Immature natural killer cell (primary cell): ENCODE measurements at regions not wholly inside any gene's neighbourhood (a gene's known extent, or its start where the extent isn't known, plus 50 kb on each side); places are given as distances from the start of the nearest gene placed in this dataset.
"Not testable (repeated sequence)": the region's sequence is repeated elsewhere in the genome, so short reads cannot be mapped to it uniquely, and the experiment has no call there.

Experiments
- DNase-seq, 3 donors: peaks; one replicate each; pipeline ENCODE4 v3.0.0; 2022; ENCODE audit warnings: mixed read lengths in 1 of 3
- H3K27ac Mint-ChIP-seq, 6 donors: one replicate each; pipeline ENCODE4 v1.8.0; 2020; ENCODE audit warnings: mixed read lengths in 6 of 6, mild to moderate bottlenecking in 5 of 6, inconsistent platforms in 4 of 6, moderate library complexity in 3 of 6
- H3K27me3 Mint-ChIP-seq, 3 donors: one replicate each; pipeline ENCODE4 v1.8.0; 2020 to 2021; ENCODE audit warnings: low read depth in 3 of 3, mild to moderate bottlenecking in 3 of 3, mixed read lengths in 3 of 3, moderate library complexity in 3 of 3, inconsistent platforms in 1 of 3
- H3K36me3 Mint-ChIP-seq, 3 donors: one replicate each; pipeline ENCODE4 v1.8.0; 2020; ENCODE audit warnings: mixed read lengths in 3 of 3, inconsistent platforms in 2 of 3, mild to moderate bottlenecking in 2 of 3
- H3K4me1 Mint-ChIP-seq, 2 donors: one replicate each; pipeline ENCODE4 v1.8.0; 2020; ENCODE audit warnings: inconsistent platforms in 2 of 2, mild to moderate bottlenecking in 2 of 2, mixed read lengths in 2 of 2, moderate library complexity in 1 of 2
- H3K4me3 Mint-ChIP-seq, 5 donors: one replicate each; pipeline ENCODE4 v1.8.0; 2020; ENCODE audit warnings: mild to moderate bottlenecking in 5 of 5, mixed read lengths in 5 of 5, inconsistent platforms in 3 of 5, moderate library complexity in 3 of 5
- H3K9me3 Mint-ChIP-seq, 6 donors: one replicate each; pipeline ENCODE4 v1.8.0; 2020; ENCODE audit warnings: mild to moderate bottlenecking in 6 of 6, mixed read lengths in 6 of 6, inconsistent platforms in 4 of 6, moderate library complexity in 3 of 6

GRCh38 chr17:47066841-47067682 lies 88.0 kb upstream of the RPRML start:
- Mint-ChIP-seq H3K4me3 (peak overlapping the region; percentile 93 to 97 (median 96)), H3K9me3 (peaks cover 0 to 3% (median 0%) of the 10 kb centered on the region in 6 donors), H3K4me1 (peaks cover 36 to 50% of the 10 kb centered on the region in 2 donors), H3K36me3 (peaks cover 0 to 3% (median 2%) of the 10 kb centered on the region in 3 donors), H3K27me3 (peaks cover 0 to 2% (median 0%) of the 10 kb centered on the region in 3 donors), H3K27ac (peak overlapping the region; percentile 92 to 98 (median 96))
- DNase-seq: peak; percentile 80 to 84 (median 84)

GRCh38 chr17:47066095-47066494 lies 87.0 kb upstream of the RPRML start:
- Mint-ChIP-seq H3K9me3 (peaks cover 0 to 3% (median 0%) of the 10 kb centered on the region in 6 donors), H3K4me3 (peak overlapping the region; percentile 93 to 97 (median 96)), H3K27me3 (peaks cover 0 to 2% (median 0%) of the 10 kb centered on the region in 3 donors), H3K36me3 (peaks cover 0 to 3% (median 2%) of the 10 kb centered on the region in 3 donors), H3K27ac (peak overlapping the region; percentile 92 to 98 (median 96)), H3K4me1 (peaks cover 29 to 42% of the 10 kb centered on the region in 2 donors)
- DNase-seq: no peak

- H3K27ac Mint-ChIP-seq: no peak overlapping the region
- peaks cover 0 to 3% (median 0%) of the 10 kb centered on the region in 3 donors for H3K36me3 Mint-ChIP-seq
- H3K9me3 Mint-ChIP-seq: peaks cover 0 to 3% (median 0%) of the 10 kb centered on the region in 6 donors
- DNase-seq: no peak
- H3K27me3 Mint-ChIP-seq: peaks cover 0 to 2% (median 0%) of the 10 kb centered on the region in 3 donors
- peaks cover 21 to 35% of the 10 kb centered on the region in 2 donors for H3K4me1 Mint-ChIP-seq
- H3K4me3 Mint-ChIP-seq: no peak overlapping the region
Measured at GRCh38 chr17:47064684-47065083, 85.6 kb upstream of the RPRML start.

GRCh38 chr17:47063475-47063874 lies 84.4 kb upstream of the RPRML start:
- no peak for DNase-seq
- Mint-ChIP-seq H3K4me1 (peaks cover 18 to 25% of the 10 kb centered on the region in 2 donors), H3K27me3 (peaks cover 0 to 2% (median 0%) of the 10 kb centered on the region in 3 donors), H3K9me3 (no peaks in the 10 kb centered on the region), H3K27ac (no peak overlapping the region), H3K4me3 (no peak overlapping the region), H3K36me3 (peaks cover 0 to 3% (median under 1%) of the 10 kb centered on the region in 3 donors)

GRCh38 chr17:47062851-47063250 lies 83.8 kb upstream of the RPRML start:
- H3K9me3 Mint-ChIP-seq, H3K27me3 Mint-ChIP-seq, DNase-seq, H3K4me3 Mint-ChIP-seq, H3K27ac Mint-ChIP-seq, H3K36me3 Mint-ChIP-seq: not testable (repeated sequence)
- peaks cover 16 to 22% of the 10 kb centered on the region in 2 donors for H3K4me1 Mint-ChIP-seq

- H3K27me3 Mint-ChIP-seq, H3K27ac Mint-ChIP-seq, H3K4me3 Mint-ChIP-seq, H3K4me1 Mint-ChIP-seq, H3K9me3 Mint-ChIP-seq, DNase-seq: not testable (repeated sequence)
- peaks cover 7 to 23% (median 8%) of the 10 kb centered on the region in 3 donors for H3K36me3 Mint-ChIP-seq
Measured at GRCh38 chr17:47060005-47060404, 81.0 kb upstream of the RPRML start.

- Mint-ChIP-seq H3K27ac (peak overlapping the region in 1 of 6 donors; percentile 27), H3K27me3 (peaks cover 0 to 1% (median 0%) of the 10 kb centered on the region in 3 donors), H3K4me1 (no peaks in the 10 kb centered on the region), H3K4me3 (no peak overlapping the region), H3K36me3 (peaks cover 5 to 30% (median 12%) of the 10 kb centered on the region in 3 donors), H3K9me3 (no peaks in the 10 kb centered on the region)
- DNase-seq: no peak
Measured at GRCh38 chr17:47057830-47058229, 78.8 kb upstream of the RPRML start.

- H3K27ac Mint-ChIP-seq, DNase-seq, H3K4me3 Mint-ChIP-seq, H3K27me3 Mint-ChIP-seq, H3K9me3 Mint-ChIP-seq, H3K4me1 Mint-ChIP-seq: not testable (repeated sequence)
- H3K36me3 Mint-ChIP-seq: peaks cover 5 to 36% (median 14%) of the 10 kb centered on the region in 3 donors
Measured at GRCh38 chr17:47057279-47057678, 78.2 kb upstream of the RPRML start.

- H3K4me3 Mint-ChIP-seq: not testable (repeated sequence)
Measured at GRCh38 chr17:47056687-47057086, 77.6 kb upstream of the RPRML start.

More at GRCh38 chr17:47056687-47057086, 77.6 kb upstream of the RPRML start:
- not testable (repeated sequence) for H3K27me3 Mint-ChIP-seq, H3K9me3 Mint-ChIP-seq, DNase-seq, H3K27ac Mint-ChIP-seq, H3K4me1 Mint-ChIP-seq
- H3K36me3 Mint-ChIP-seq: peaks cover 5 to 38% (median 15%) of the 10 kb centered on the region in 3 donors
